IMR-90 (cell line): ENCODE measurements at regions not wholly inside any gene's neighbourhood (a gene's known extent, or its start where the extent isn't known, plus 50 kb on each side); places are given as distances from the start of the nearest gene placed in this dataset.

Experiments
- CEBPB ChIP-seq: IDR thresholded peaks from 2 replicates; pipeline ENCODE4 v1.6.1; 2012; ENCODE audit warnings: low read depth, low read length, improper control_type of control experiment
- CHD1 ChIP-seq: IDR thresholded peaks from 2 replicates; pipeline ENCODE4 v1.6.1; 2012; ENCODE audit warnings: low read depth, low read length, improper control_type of control experiment
- CTCF ChIP-seq: conservative IDR thresholded peaks from 2 replicates; pipeline ENCODE4 v1.5.1; 2012; ENCODE audit warnings: mild to moderate bottlenecking, low read depth, low read length, improper control_type of control experiment
- MXI1 ChIP-seq: IDR thresholded peaks from 2 replicates; pipeline ENCODE4 v1.6.1; 2012; ENCODE audit warnings: low read depth, mild to moderate bottlenecking, low read length, moderate library complexity, borderline replicate concordance
- POLR2A ChIP-seq: IDR thresholded peaks from 2 replicates; pipeline ENCODE4 v1.6.1; 2012; ENCODE audit warnings: mild to moderate bottlenecking, low read depth, low read length
- RAD21 ChIP-seq: IDR thresholded peaks from 2 replicates; pipeline ENCODE4 v1.6.1; 2012; ENCODE audit warnings: low read length, improper control_type of control experiment
- RCOR1 ChIP-seq: IDR thresholded peaks from 2 replicates; pipeline ENCODE4 v1.6.1; 2012; ENCODE audit warnings: mild to moderate bottlenecking, low read length, improper control_type of control experiment; ENCODE audit not compliant: insufficient replicate concordance
- RFX5 ChIP-seq: IDR thresholded peaks from 2 replicates; pipeline ENCODE4 v1.8.0; 2012; ENCODE audit warnings: low read depth, mild to moderate bottlenecking, low read length, moderate library complexity
- SMC3 ChIP-seq: fragments of 150-350 bp; IDR thresholded peaks from 2 replicates; pipeline ENCODE4 v1.6.1; 2016; ENCODE audit warnings: low read depth, mild to moderate bottlenecking, antibody characterized with exemption, low read length, moderate library complexity

GRCh38 chr10:131662851-131663250, 238.0 kb upstream of the PPP2R2D start:
- TF ChIP-seq CTCF (no peak), CEBPB (no peak), RAD21 (no peak), POLR2A (no peak), RFX5 (no peak), MXI1 (no peak), CHD1 (no peak), RCOR1 (no peak), SMC3 (no peak)
